GM23248 (cell line): ENCODE measurements at regions not wholly inside any gene's neighbourhood (a gene's known extent, or its start where the extent isn't known, plus 50 kb on each side); places are given as distances from the start of the nearest gene placed in this dataset.

Source experiments
- DNase-seq: peaks from one replicate; pipeline ENCODE4 v3.0.0-alpha.2; 2015
- H2AFZ ChIP-seq: fragments of 200-600 bp; sonication (generic); 2 replicates; pipeline ENCODE4 v1.6.1; 2016; ENCODE audit warnings: antibody characterized with exemption
- H3F3A ChIP-seq: fragments of 200-600 bp; sonication (generic); 2 replicates; pipeline ENCODE4 v1.6.1; 2016; ENCODE audit warnings: mild to moderate bottlenecking, antibody characterized with exemption, mixed run types; ENCODE audit not compliant: insufficient read depth
- H3K27ac ChIP-seq: fragments of 200-600 bp; sonication (generic); 2 replicates; pipeline ENCODE4 v1.5.1; 2016; ENCODE audit warnings: mild to moderate bottlenecking
- H3K27me3 ChIP-seq: fragments of 200-600 bp; sonication (generic); replicated peaks from 2 replicates; pipeline ENCODE4 v1.6.1; 2016; ENCODE audit warnings: mild to moderate bottlenecking; ENCODE audit not compliant: insufficient read depth
- H3K36me3 ChIP-seq: fragments of 200-600 bp; sonication (generic); 2 replicates; pipeline ENCODE4 v1.6.1; 2016; ENCODE audit warnings: low read depth, mild to moderate bottlenecking
- H3K4me1 ChIP-seq: fragments of 200-600 bp; sonication (generic); 2 replicates; pipeline ENCODE4 v1.6.1; 2016; ENCODE audit warnings: mild to moderate bottlenecking; ENCODE audit not compliant: insufficient read depth
- H3K4me2 ChIP-seq: fragments of 200-600 bp; sonication (generic); one replicate; pipeline ENCODE4 v1.6.1; 2016; ENCODE audit warnings: mild to moderate bottlenecking; ENCODE audit not compliant: unreplicated experiment
- H3K4me3 ChIP-seq: fragments of 200-600 bp; sonication (generic); 2 replicates; pipeline ENCODE4 v1.5.1; 2016; ENCODE audit warnings: mild to moderate bottlenecking
- H3K79me2 ChIP-seq: fragments of 200-600 bp; sonication (generic); 2 replicates; pipeline ENCODE4 v1.6.1; 2016; ENCODE audit warnings: mild to moderate bottlenecking; ENCODE audit not compliant: insufficient read depth
- H3K9ac ChIP-seq: fragments of 200-600 bp; sonication (generic); 2 replicates; pipeline ENCODE4 v1.6.1; 2016; ENCODE audit warnings: mild to moderate bottlenecking
- H3K9me2 ChIP-seq: fragments of 200-600 bp; sonication (generic); 2 replicates; pipeline ENCODE4 v1.6.1; 2016; ENCODE audit warnings: mixed run types, mild to moderate bottlenecking, moderate library complexity; ENCODE audit not compliant: insufficient read depth
- H3K9me3 ChIP-seq: fragments of 200-600 bp; sonication (generic); one replicate; pipeline ENCODE4 v1.6.1; 2017; ENCODE audit warnings: low read depth
- H4K20me1 ChIP-seq: fragments of 200-600 bp; sonication (generic); 2 replicates; pipeline ENCODE4 v1.6.0; 2016; ENCODE audit not compliant: insufficient read depth
- EZH2 ChIP-seq: fragments of 200-600 bp; sonication (generic); IDR thresholded peaks from 2 replicates; pipeline ENCODE4 v1.6.1; 2018; ENCODE audit warnings: antibody characterized with exemption, mild to moderate bottlenecking; ENCODE audit not compliant: insufficient read depth, poor library complexity, severe bottlenecking
- EZH2phosphoT487 ChIP-seq: fragments of 200-600 bp; sonication (generic); IDR thresholded peaks from 2 replicates; pipeline ENCODE4 v1.6.1; 2018; ENCODE audit warnings: antibody characterized with exemption, moderate library complexity, mild to moderate bottlenecking, low read depth; ENCODE audit not compliant: insufficient read depth
- WGBS, 2 experiments: methylation state at CpG; one replicate each; pipeline ENCODE4 v1.1.6; 2015 to 2017; ENCODE audit warnings: low lambda C conversion rate in 2 of 2, low coverage in 1 of 2; ENCODE audit errors: missing lambda C conversion rate in 2 of 2; 5-methylcytosine and 5-hydroxymethylcytosine counted together
- in situ Hi-C: fragments of 300-500 bp; cut with MboI; formaldehyde crosslinking; loops from 2 replicates; pipeline ENCODE4 v1.15.0; 2020

DNA sequence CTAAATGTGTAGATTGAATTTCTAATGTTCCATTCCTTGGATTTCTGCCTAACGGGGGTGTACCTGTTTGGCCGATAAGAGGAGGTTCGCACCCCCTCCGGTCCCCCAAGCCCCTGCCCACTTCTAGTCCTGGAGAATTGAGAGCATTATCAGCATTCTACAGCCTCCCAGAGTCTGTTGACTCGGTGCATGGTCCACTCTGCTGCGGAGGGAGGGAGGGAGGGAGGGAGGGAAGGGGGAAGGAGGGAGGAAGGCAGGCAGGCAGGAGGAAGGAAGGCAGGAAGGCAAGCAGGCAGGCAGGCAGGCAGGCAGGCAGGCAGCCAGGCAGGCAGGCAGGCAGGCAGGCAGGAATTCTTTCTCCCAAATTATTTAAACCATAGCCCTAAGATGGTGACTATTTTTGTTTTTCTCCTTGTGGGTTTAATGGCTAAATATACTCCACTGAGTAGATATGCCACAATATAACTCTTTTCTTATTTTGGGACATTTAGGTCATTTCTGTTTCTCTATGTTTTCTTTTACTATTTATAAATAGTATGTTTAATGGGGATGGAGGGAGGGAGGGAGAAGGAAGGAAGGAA is 69.5 kb upstream of the CHST15 start:
- H2AFZ ChIP-seq = no peak overlapping the region
- H3K4me2 ChIP-seq = no peak overlapping the region
- no peak overlapping the region for H3K4me3 ChIP-seq
- DNase-seq = no peak
- in situ Hi-C loops = no loop called here
- TF ChIP-seq EZH2 (no peak), EZH2phosphoT487 (no peak)
- H3K9ac ChIP-seq = no peak overlapping the region
- H3K36me3 ChIP-seq = no peaks in the 10 kb centered on the region
- no peaks in the 10 kb centered on the region for H3F3A ChIP-seq
- WGBS, 2 experiments = 53 to 58% methylated on average over 6 of the region's 6 CpGs
- no peaks in the 10 kb centered on the region for H4K20me1 ChIP-seq
- H3K9me3 ChIP-seq = no peaks in the 10 kb centered on the region
- H3K4me1 ChIP-seq = no peaks in the 10 kb centered on the region
- H3K27me3 ChIP-seq = peaks cover 14% of the 10 kb centered on the region
- H3K79me2 ChIP-seq = no peaks in the 10 kb centered on the region
- H3K9me2 ChIP-seq = no peaks in the 10 kb centered on the region
- H3K27ac ChIP-seq = no peak overlapping the region

DNA sequence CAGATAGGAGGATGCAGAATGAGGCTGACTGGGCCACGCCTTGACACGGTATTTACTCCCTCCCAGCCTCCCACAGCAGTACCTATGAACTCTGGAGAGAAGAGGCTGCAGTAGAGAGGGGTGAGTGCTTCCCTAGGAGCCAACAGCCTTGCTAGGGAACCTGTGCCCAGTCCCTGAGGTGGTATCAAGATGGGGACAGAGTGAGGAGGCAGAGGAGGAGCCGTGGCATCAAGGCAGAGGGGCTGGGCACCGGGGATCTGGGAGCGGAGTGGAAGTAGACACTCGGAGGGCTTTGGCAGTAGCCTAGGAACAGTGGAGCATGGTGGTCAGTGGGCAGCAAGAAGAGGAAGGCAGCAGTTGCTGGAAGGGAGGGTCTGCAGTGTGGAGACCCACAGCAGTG is 68.7 kb upstream of the CHST15 start:
- Histone ChIP-seq H3K9me3 (no peaks in the 10 kb centered on the region), H3K27ac (no peak overlapping the region), H3K4me2 (no peak overlapping the region), H3K4me3 (no peak overlapping the region), H3K36me3 (no peaks in the 10 kb centered on the region), H3K27me3 (peaks cover 14% of the 10 kb centered on the region), H4K20me1 (no peaks in the 10 kb centered on the region), H3K9me2 (no peaks in the 10 kb centered on the region), H2AFZ (no peak overlapping the region), H3K4me1 (no peaks in the 10 kb centered on the region), H3F3A (no peaks in the 10 kb centered on the region), H3K9ac (no peak overlapping the region), H3K79me2 (no peaks in the 10 kb centered on the region)
- in situ Hi-C loops = no loop called here
- DNase-seq = no peak
- WGBS, 2 experiments = 26 to 27% methylated on average over 6 of the region's 6 CpGs
- TF ChIP-seq EZH2phosphoT487 (no peak), EZH2 (no peak)

DNA sequence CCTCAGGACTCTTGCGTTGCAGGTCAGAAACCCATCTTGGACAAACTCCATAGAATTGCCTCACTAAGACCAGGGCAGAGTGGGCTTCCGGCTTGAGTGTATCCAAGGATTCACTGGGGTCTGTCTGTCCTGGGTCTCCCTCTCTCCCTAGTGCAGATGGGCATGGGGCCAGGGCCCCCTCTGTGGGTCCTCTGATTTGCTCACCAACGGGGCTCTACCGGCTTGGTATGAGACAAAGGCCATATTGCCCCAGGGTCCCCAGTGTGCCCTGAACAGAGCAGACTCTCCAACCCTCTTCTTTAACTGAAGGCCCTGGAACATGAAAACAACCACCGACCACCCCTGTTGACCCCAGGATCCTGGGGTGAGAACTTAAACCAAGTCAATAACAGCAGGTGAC is 68.2 kb upstream of the CHST15 start:
- H3K36me3 ChIP-seq = no peaks in the 10 kb centered on the region
- TF ChIP-seq EZH2 (no peak), EZH2phosphoT487 (no peak)
- H3K4me2 ChIP-seq = no peak overlapping the region
- no peaks in the 10 kb centered on the region for H4K20me1 ChIP-seq
- no peak overlapping the region for H3K4me3 ChIP-seq
- DNase-seq = no peak
- 27 to 31% methylated on average over 5 of the region's 5 CpGs for WGBS, 2 experiments
- no peaks in the 10 kb centered on the region for H3K4me1 ChIP-seq
- in situ Hi-C loops = no loop called here
- H3K27me3 ChIP-seq = peaks cover 14% of the 10 kb centered on the region
- no peaks in the 10 kb centered on the region for H3F3A ChIP-seq
- H3K79me2 ChIP-seq = no peaks in the 10 kb centered on the region
- no peaks in the 10 kb centered on the region for H3K9me2 ChIP-seq
- H3K27ac ChIP-seq = no peak overlapping the region
- H3K9ac ChIP-seq = no peak overlapping the region
- H2AFZ ChIP-seq = no peak overlapping the region
- no peaks in the 10 kb centered on the region for H3K9me3 ChIP-seq

DNA sequence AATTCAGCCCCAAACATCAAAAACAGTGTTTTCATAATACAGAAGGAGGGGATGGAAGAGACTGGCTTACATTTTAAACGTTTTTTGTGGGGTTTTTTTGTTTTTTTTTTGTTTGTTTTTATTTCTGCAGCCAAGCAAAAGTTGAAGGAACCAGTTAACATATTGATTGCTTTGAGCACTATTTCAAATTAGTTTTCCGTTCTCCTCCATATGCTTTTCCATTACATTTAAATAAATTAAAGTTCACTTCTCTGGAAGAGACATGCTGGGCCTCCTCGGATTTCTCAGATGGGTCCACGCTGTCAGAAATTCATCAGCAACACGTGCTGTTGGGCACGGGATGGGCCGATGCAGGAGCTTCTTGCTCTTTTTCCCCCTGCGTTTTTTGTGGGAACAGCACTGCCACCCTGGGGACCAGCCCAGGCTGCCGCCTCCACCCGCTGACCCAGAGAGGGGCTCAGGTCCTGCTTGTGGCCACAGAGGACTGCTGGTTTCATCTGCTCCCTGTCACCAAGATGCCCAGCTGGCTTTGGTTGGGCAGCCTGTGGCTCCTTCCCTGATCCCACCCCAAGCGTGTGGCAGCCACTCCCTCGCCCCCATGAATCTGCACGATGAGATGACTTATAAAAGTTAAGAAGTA is 67.7 kb upstream of the CHST15 start:
- no peak for TF ChIP-seq EZH2
- TF ChIP-seq EZH2phosphoT487 = no peak
- no peak overlapping the region for H3K4me2 ChIP-seq
- no peaks in the 10 kb centered on the region for H4K20me1 ChIP-seq
- H2AFZ ChIP-seq = no peak overlapping the region
- peaks cover 14% of the 10 kb centered on the region for H3K27me3 ChIP-seq
- H3K27ac ChIP-seq = no peak overlapping the region
- H3K9ac ChIP-seq = no peak overlapping the region
- no peaks in the 10 kb centered on the region for H3K9me2 ChIP-seq
- in situ Hi-C loops = no loop called here
- H3K79me2 ChIP-seq = no peaks in the 10 kb centered on the region
- no peaks in the 10 kb centered on the region for H3K36me3 ChIP-seq
- H3K4me1 ChIP-seq = no peaks in the 10 kb centered on the region
- no peaks in the 10 kb centered on the region for H3F3A ChIP-seq
- DNase-seq = no peak
- no peak overlapping the region for H3K4me3 ChIP-seq
- no peaks in the 10 kb centered on the region for H3K9me3 ChIP-seq
- whole genome bisulfite sequencing, 2 experiments = 12 to 13% methylated on average over 13 of the region's 13 CpGs
